ENCODE measurements at regions not wholly inside any gene's neighbourhood (a gene's known extent, or its start where the extent isn't known, plus 50 kb on each side); places are given as distances from the start of the nearest gene placed in this dataset.

GRCh38 chr17:14664511-14664910 is 363.6 kb downstream of the HS3ST3B1 start:
- WGBS (ENCODE audit: low lambda C conversion rate): 77% methylated on average over 4 of the region's 4 CpGs
- ATAC-seq (no peak), DNase-seq (ENCODE audit: low spot score) (no peak), FAIRE-seq (no peak)
- no peaks in the 10 kb centered on the region for H4K20me1 ChIP-seq (ENCODE audit: insufficient read depth, low read length)
- no peak overlapping the region for H3K4me2 ChIP-seq (ENCODE audit: low read depth, low read length)
- ChIA-PET CTCF (ENCODE audit: low intra/inter-chr PET ratio, low total read pairs) (no interaction called here), POLR2A (no interaction called here)
- no peak overlapping the region for H2AFZ ChIP-seq (ENCODE audit: low read length)
- H3K36me3 ChIP-seq (replicated peaks in 1 of 2; ENCODE audit: control insufficient read depth in 1 of 2, insufficient read depth in 2 of 2, low read length in 2 of 2): no peaks in the 10 kb centered on the region
- H3K4me1 ChIP-seq (ENCODE audit: insufficient read depth, low read length): no peaks in the 10 kb centered on the region
- no peak overlapping the region for H3K4me3 ChIP-seq (replicated peaks in 1 of 3; ENCODE audit: insufficient read depth in 1 of 3, low read depth in 2 of 3, low read length in 3 of 3)
- BruUV-seq (replicated peaks): no TSS peak
- H3K9me3 ChIP-seq (ENCODE audit: low read length): no peaks in the 10 kb centered on the region
- no peaks in the 10 kb centered on the region for H3K27me3 ChIP-seq (ENCODE audit: control insufficient read depth in 1 of 2, insufficient read depth in 2 of 2, low read length in 2 of 2)
- TF ChIP-seq ATF4 (CRISPR knock-in tag; IDR thresholded peaks at IDR 0.05) (no peak), RARA (CRISPR knock-in tag; IDR thresholded peaks at IDR 0.05) (no peak), SRSF1 (optimal IDR thresholded peaks at IDR 0.05; ENCODE audit: low read depth, low read length) (no peak), ZNF160 (CRISPR knock-in tag; IDR thresholded peaks at IDR 0.05) (no peak), TCF7L2 (IDR thresholded peaks at IDR 0.05; ENCODE audit: low read depth, low read length) (no peak), CENPBD1 (CRISPR knock-in tag; IDR thresholded peaks at IDR 0.05; ENCODE audit: borderline replicate concordance, low read depth) (no peak), ZNF556 (CRISPR knock-in tag; IDR thresholded peaks at IDR 0.05; ENCODE audit: borderline replicate concordance) (no peak), ZNF33A (CRISPR knock-in tag; IDR thresholded peaks at IDR 0.05; ENCODE audit: borderline replicate concordance) (no peak), PRMT3 (CRISPR knock-in tag; IDR thresholded peaks at IDR 0.05; ENCODE audit: borderline replicate concordance, low read depth) (no peak)
- no peak overlapping the region for H3K9ac ChIP-seq (ENCODE audit: insufficient read depth, low read depth, low read length)
- in situ Hi-C loops (cut with HindIII; ENCODE audit: extremely low pct_ligation_motif_present, low pct_unique_long_range_greater_than_20kb): no loop called here
- intact Hi-C loops (cut with micrococcal nuclease; ENCODE audit: unreplicated experiment): no loop called here
- H3K27ac ChIP-seq (ENCODE audit: extremely low read length, insufficient read depth, low read length): no peak overlapping the region
- no peaks in the 10 kb centered on the region for H3K79me2 ChIP-seq (ENCODE audit: insufficient read depth, low read length)

Data from HepG2 (cell line).